ENCODE measurements at regions not wholly inside any gene's neighbourhood (a gene's known extent, or its start where the extent isn't known, plus 50 kb on each side); places are given as distances from the start of the nearest gene placed in this dataset.

GRCh38 chr21:32181457-32181856 is 97.4 kb downstream of the MIS18A start (continued):
- TF ChIP-seq, protein P1, sequence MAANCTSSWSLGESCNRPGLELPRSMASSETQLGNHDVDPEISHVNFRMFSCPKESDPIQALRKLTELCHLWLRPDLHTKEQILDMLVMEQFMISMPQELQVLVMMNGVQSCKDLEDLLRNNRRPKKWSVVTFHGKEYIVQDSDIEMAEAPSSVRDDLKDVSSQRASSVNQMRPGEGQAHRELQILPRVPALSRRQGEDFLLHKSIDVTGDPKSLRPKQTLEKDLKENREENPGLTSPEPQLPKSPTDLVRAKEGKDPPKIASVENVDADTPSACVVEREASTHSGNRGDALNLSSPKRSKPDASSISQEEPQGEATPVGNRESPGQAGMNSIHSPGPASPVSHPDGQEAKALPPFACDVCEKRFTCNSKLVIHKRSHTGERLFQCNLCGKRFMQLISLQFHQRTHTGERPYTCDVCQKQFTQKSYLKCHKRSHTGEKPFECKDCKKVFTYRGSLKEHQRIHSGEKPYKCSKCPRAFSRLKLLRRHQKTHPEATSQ (CRISPR knock-in tag; IDR thresholded peaks at IDR 0.05; ENCODE audit: borderline replicate concordance), result no peak
- TF ChIP-seq MIER3 (CRISPR knock-in tag; IDR thresholded peaks at IDR 0.05; ENCODE audit: borderline replicate concordance), result no peak

DNA sequence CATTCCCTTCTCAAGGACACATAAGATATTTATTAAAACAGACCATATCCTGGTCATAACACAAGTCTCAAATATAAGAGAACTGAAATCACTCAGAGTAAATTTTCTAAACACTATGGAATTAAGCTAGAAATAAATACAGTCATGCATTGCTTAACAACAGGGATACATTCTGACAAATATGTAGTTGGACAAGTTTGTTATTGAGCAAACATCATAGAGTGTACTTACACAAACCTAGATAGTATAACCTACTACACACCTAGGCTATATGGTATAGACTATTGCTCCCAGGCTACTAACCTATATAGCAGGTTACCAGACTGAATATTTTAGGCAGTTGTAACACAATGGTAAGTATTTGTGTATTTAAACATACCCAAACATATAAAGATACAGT is 104.0 kb downstream of the MIS18A start:
- Histone ChIP-seq H3K9ac (ENCODE audit: insufficient read depth, low read depth, low read length) (no peak overlapping the region), H3K9me3 (ENCODE audit: low read length) (no peaks in the 10 kb centered on the region), H4K20me1 (ENCODE audit: insufficient read depth, low read length) (no peaks in the 10 kb centered on the region), H3K36me3 (replicated peaks in 1 of 2; ENCODE audit: control insufficient read depth in 1 of 2, insufficient read depth in 2 of 2, low read length in 2 of 2) (no peaks in the 10 kb centered on the region), H3K27ac (ENCODE audit: extremely low read length, insufficient read depth, low read length) (no peak overlapping the region), H3K4me3 (replicated peaks in 1 of 3; ENCODE audit: insufficient read depth in 1 of 3, low read depth in 2 of 3, low read length in 3 of 3) (no peak overlapping the region), H2AFZ (ENCODE audit: low read length) (no peak overlapping the region), H3K4me2 (ENCODE audit: low read depth, low read length) (no peak overlapping the region), H3K27me3 (ENCODE audit: control insufficient read depth in 1 of 2, insufficient read depth in 2 of 2, low read length in 2 of 2) (peaks cover 0 to under 1% of the 10 kb centered on the region in 2 experiments; a peak in 1 of 5 replicates), H3K79me2 (ENCODE audit: insufficient read depth, low read length) (no peaks in the 10 kb centered on the region), H3K4me1 (ENCODE audit: insufficient read depth, low read length) (no peaks in the 10 kb centered on the region)
- ChIA-PET CTCF (ENCODE audit: low intra/inter-chr PET ratio, low total read pairs) (no interaction called here), POLR2A (no interaction called here)
- no peak for FAIRE-seq
- no peak for ATAC-seq
- DNase-seq (ENCODE audit: low spot score), result no peak
- no TSS peak for BruUV-seq (replicated peaks)
- in situ Hi-C loops (cut with HindIII; ENCODE audit: extremely low pct_ligation_motif_present, low pct_unique_long_range_greater_than_20kb), result no loop called here
- intact Hi-C loops (cut with micrococcal nuclease; ENCODE audit: unreplicated experiment), result no loop called here
- no peak for TF ChIP-seq CERS6 (CRISPR knock-in tag; IDR thresholded peaks at IDR 0.05)
- TF ChIP-seq, protein P2, sequence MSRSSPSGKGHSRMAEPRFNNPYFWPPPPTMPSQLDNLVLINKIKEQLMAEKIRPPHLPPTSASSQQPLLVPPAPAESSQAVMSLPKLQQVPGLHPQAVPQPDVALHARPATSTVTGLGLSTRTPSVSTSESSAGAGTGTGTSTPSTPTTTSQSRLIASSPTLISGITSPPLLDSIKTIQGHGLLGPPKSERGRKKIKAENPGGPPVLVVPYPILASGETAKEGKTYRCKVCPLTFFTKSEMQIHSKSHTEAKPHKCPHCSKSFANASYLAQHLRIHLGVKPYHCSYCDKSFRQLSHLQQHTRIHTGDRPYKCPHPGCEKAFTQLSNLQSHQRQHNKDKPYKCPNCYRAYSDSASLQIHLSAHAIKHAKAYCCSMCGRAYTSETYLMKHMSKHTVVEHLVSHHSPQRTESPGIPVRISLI (CRISPR knock-in tag; IDR thresholded peaks at IDR 0.05; ENCODE audit: borderline replicate concordance), result no peak
- TF ChIP-seq SRY (CRISPR knock-in tag; IDR thresholded peaks at IDR 0.05), result no peak
- no peak for TF ChIP-seq ZNF589 (CRISPR knock-in tag; conservative IDR thresholded peaks at IDR 0.05)
- TF ChIP-seq ZNF841 (CRISPR knock-in tag; IDR thresholded peaks at IDR 0.05; ENCODE audit: borderline replicate concordance), result no peak
- no peak for TF ChIP-seq ZNF224 (CRISPR knock-in tag; IDR thresholded peaks at IDR 0.05)
- TF ChIP-seq MYC (CRISPR knock-in tag; IDR thresholded peaks at IDR 0.05; ENCODE audit: borderline replicate concordance), result no peak
- no peak for TF ChIP-seq EZH2 (conservative IDR thresholded peaks at IDR 0.05; ENCODE audit: low read depth, low read length)
- TF ChIP-seq MTA3 (CRISPR knock-in tag; IDR thresholded peaks at IDR 0.05), result no peak
- TF ChIP-seq ZNF432 (CRISPR knock-in tag; IDR thresholded peaks at IDR 0.05; ENCODE audit: borderline replicate concordance), result no peak
- TF ChIP-seq HOXA9 (CRISPR knock-in tag; IDR thresholded peaks at IDR 0.05; ENCODE audit: borderline replicate concordance), result no peak
- no peak for TF ChIP-seq ZNF724P (CRISPR knock-in tag; IDR thresholded peaks at IDR 0.05; ENCODE audit: borderline replicate concordance)
- TF ChIP-seq ZNF775 (CRISPR knock-in tag; IDR thresholded peaks at IDR 0.05; ENCODE audit: borderline replicate concordance), result no peak
- no peak for TF ChIP-seq PLRG1 (conservative IDR thresholded peaks at IDR 0.05)
- TF ChIP-seq HNRNPK (IDR thresholded peaks at IDR 0.05; ENCODE audit: low read depth, low read length, poor library complexity, severe bottlenecking), result no peak
- TF ChIP-seq MLXIP (CRISPR knock-in tag; IDR thresholded peaks at IDR 0.05; ENCODE audit: borderline replicate concordance), result no peak
